GM12873 (cell line): ENCODE measurements at regions not wholly inside any gene's neighbourhood (a gene's known extent, or its start where the extent isn't known, plus 50 kb on each side); places are given as distances from the start of the nearest gene placed in this dataset.

ENCODE experiments used
- CTCF ChIP-seq: IDR thresholded peaks from 2 replicates; pipeline ENCODE4 v1.5.1; 2012; ENCODE audit warnings: low read depth, mild to moderate bottlenecking, moderate library complexity, low read length, control low read depth; ENCODE audit not compliant: insufficient read depth; ENCODE audit errors: missing control alignments

- TF ChIP-seq CTCF, result no peak
Observed at GRCh38 chr1:101360506-101360905, 123.7 kb downstream of the S1PR1 start.

- no peak for TF ChIP-seq CTCF
Observed at GRCh38 chr1:101363891-101364318, 127.1 kb downstream of the S1PR1 start.

GRCh38 chr1:101364370-101365120 is 127.7 kb downstream of the S1PR1 start:
- TF ChIP-seq CTCF, result no peak

- TF ChIP-seq CTCF, result no peak
Observed at GRCh38 chr1:101365186-101365585, 128.4 kb downstream of the S1PR1 start.

- no peak for TF ChIP-seq CTCF
Observed at GRCh38 chr1:101365878-101366277, 129.1 kb downstream of the S1PR1 start.

GRCh38 chr1:101366513-101367215 is 129.8 kb downstream of the S1PR1 start:
- no peak for TF ChIP-seq CTCF

- TF ChIP-seq CTCF, result no peak
Observed at GRCh38 chr1:101367630-101368029, 130.8 kb downstream of the S1PR1 start.
